ENCODE measurements at regions not wholly inside any gene's neighbourhood (a gene's known extent, or its start where the extent isn't known, plus 50 kb on each side); places are given as distances from the start of the nearest gene placed in this dataset.

GRCh38 chr12:115208098-115208497, 524.1 kb upstream of the TBX3 start:
- DNase-seq = no peak
- no peak for TF ChIP-seq POLR2A (IDR thresholded peaks at IDR 0.05; ENCODE audit: low read length)
- TF ChIP-seq GATA1 (IDR thresholded peaks at IDR 0.05; ENCODE audit: low read depth, low read length) = no peak

GRCh38 chr12:115207216-115207915, 523.4 kb upstream of the TBX3 start:
- no peak for DNase-seq
- TF ChIP-seq GATA1 (IDR thresholded peaks at IDR 0.05; ENCODE audit: low read depth, low read length) (no peak), POLR2A (IDR thresholded peaks at IDR 0.05; ENCODE audit: low read length) (no peak)

GRCh38 chr12:115206801-115207200, 522.8 kb upstream of the TBX3 start:
- no peak for DNase-seq
- TF ChIP-seq GATA1 (IDR thresholded peaks at IDR 0.05; ENCODE audit: low read depth, low read length) (no peak), POLR2A (IDR thresholded peaks at IDR 0.05; ENCODE audit: low read length) (no peak)

GRCh38 chr12:115205755-115206308, 521.9 kb upstream of the TBX3 start:
- DNase-seq = no peak
- TF ChIP-seq POLR2A (IDR thresholded peaks at IDR 0.05; ENCODE audit: low read length) = no peak
- TF ChIP-seq GATA1 (IDR thresholded peaks at IDR 0.05; ENCODE audit: low read depth, low read length) = no peak

GRCh38 chr12:115204957-115205754, 521.2 kb upstream of the TBX3 start:
- DNase-seq = no peak
- TF ChIP-seq GATA1 (IDR thresholded peaks at IDR 0.05; ENCODE audit: low read depth, low read length) (no peak), POLR2A (IDR thresholded peaks at IDR 0.05; ENCODE audit: low read length) (no peak)

GRCh38 chr12:115203701-115204100, 519.7 kb upstream of the TBX3 start:
- no peak for DNase-seq
- TF ChIP-seq POLR2A (IDR thresholded peaks at IDR 0.05; ENCODE audit: low read length) (no peak), GATA1 (IDR thresholded peaks at IDR 0.05; ENCODE audit: low read depth, low read length) (no peak)

GRCh38 chr12:115201966-115202365, 518.0 kb upstream of the TBX3 start:
- no peak for DNase-seq
- no peak for TF ChIP-seq GATA1 (IDR thresholded peaks at IDR 0.05; ENCODE audit: low read depth, low read length)
- TF ChIP-seq POLR2A (IDR thresholded peaks at IDR 0.05; ENCODE audit: low read length) = no peak

GRCh38 chr12:115199831-115200230, 515.9 kb upstream of the TBX3 start:
- no peak for DNase-seq
- no peak for TF ChIP-seq GATA1 (IDR thresholded peaks at IDR 0.05; ENCODE audit: low read depth, low read length)
- no peak for TF ChIP-seq POLR2A (IDR thresholded peaks at IDR 0.05; ENCODE audit: low read length)

GRCh38 chr12:115194857-115195256, 510.9 kb upstream of the TBX3 start:
- TF ChIP-seq GATA1 (IDR thresholded peaks at IDR 0.05; ENCODE audit: low read depth, low read length) (no peak), POLR2A (IDR thresholded peaks at IDR 0.05; ENCODE audit: low read length) (no peak)
- DNase-seq = no peak

- DNase-seq = no peak
- TF ChIP-seq GATA1 (IDR thresholded peaks at IDR 0.05; ENCODE audit: low read depth, low read length) (no peak), POLR2A (IDR thresholded peaks at IDR 0.05; ENCODE audit: low read length) (no peak)
Measured at GRCh38 chr12:115194448-115194847, 510.5 kb upstream of the TBX3 start.

- no peak for DNase-seq
- no peak for TF ChIP-seq GATA1 (IDR thresholded peaks at IDR 0.05; ENCODE audit: low read depth, low read length)
- no peak for TF ChIP-seq POLR2A (IDR thresholded peaks at IDR 0.05; ENCODE audit: low read length)
Measured at GRCh38 chr12:115191342-115191741, 507.4 kb upstream of the TBX3 start.

GRCh38 chr12:115190010-115190770, 506.2 kb upstream of the TBX3 start:
- TF ChIP-seq GATA1 (IDR thresholded peaks at IDR 0.05; ENCODE audit: low read depth, low read length) = no peak
- TF ChIP-seq POLR2A (IDR thresholded peaks at IDR 0.05; ENCODE audit: low read length) = no peak
- no peak for DNase-seq

- no peak for DNase-seq
- TF ChIP-seq GATA1 (IDR thresholded peaks at IDR 0.05; ENCODE audit: low read depth, low read length) = no peak
- TF ChIP-seq POLR2A (IDR thresholded peaks at IDR 0.05; ENCODE audit: low read length) = no peak
Measured at GRCh38 chr12:115185506-115185905, 501.5 kb upstream of the TBX3 start.

- TF ChIP-seq GATA1 (IDR thresholded peaks at IDR 0.05; ENCODE audit: low read depth, low read length) = no peak
- TF ChIP-seq POLR2A (IDR thresholded peaks at IDR 0.05; ENCODE audit: low read length) = no peak
- DNase-seq = no peak
Measured at GRCh38 chr12:115183752-115184151, 499.8 kb upstream of the TBX3 start.

All from erythroblast (primary cell).